ENCODE measurements at regions not wholly inside any gene's neighbourhood (a gene's known extent, or its start where the extent isn't known, plus 50 kb on each side); places are given as distances from the start of the nearest gene placed in this dataset.

DNA sequence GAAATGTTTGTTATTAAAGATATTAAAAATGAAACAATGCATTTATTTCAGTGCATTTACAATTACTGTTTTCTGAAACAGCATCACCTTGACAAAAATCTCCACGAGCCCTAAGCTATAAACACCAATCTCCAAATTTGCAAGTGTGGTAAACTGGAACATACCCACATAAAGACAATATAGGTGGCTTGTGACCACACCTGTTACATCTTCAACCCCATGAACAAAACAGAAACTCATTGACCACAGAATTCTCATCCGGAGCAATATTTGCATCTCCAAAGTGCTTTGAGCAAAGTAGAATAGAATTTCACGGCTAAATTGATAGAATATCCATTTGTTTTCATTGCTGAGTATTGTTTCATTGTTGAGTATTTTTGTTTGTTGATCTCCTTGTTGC, 375.2 kb upstream of the FLRT2 start:
- TF ChIP-seq CREB1 (CRISPR knock-in tag; IDR thresholded peaks at IDR 0.05; ENCODE audit: low read depth) (no peak), POLR2AphosphoS5 (IDR thresholded peaks at IDR 0.05; ENCODE audit: low read depth) (no peak), EZH2 (IDR thresholded peaks at IDR 0.05; ENCODE audit: low read depth, unreplicated experiment) (no peak), EZH2phosphoT487 (IDR thresholded peaks at IDR 0.05; ENCODE audit: unreplicated experiment) (no peak), NANOG (IDR thresholded peaks at IDR 0.05; ENCODE audit: borderline replicate concordance) (no peak), JUNB (IDR thresholded peaks at IDR 0.05; ENCODE audit: unreplicated experiment) (no peak), ZNF114 (CRISPR knock-in tag; IDR thresholded peaks at IDR 0.05) (no peak), STAT1 (IDR thresholded peaks at IDR 0.05; ENCODE audit: unreplicated experiment) (no peak), ZNF331 (CRISPR knock-in tag; IDR thresholded peaks at IDR 0.05; ENCODE audit: low read depth) (no peak)
- TF ChIP-seq, protein P1, sequence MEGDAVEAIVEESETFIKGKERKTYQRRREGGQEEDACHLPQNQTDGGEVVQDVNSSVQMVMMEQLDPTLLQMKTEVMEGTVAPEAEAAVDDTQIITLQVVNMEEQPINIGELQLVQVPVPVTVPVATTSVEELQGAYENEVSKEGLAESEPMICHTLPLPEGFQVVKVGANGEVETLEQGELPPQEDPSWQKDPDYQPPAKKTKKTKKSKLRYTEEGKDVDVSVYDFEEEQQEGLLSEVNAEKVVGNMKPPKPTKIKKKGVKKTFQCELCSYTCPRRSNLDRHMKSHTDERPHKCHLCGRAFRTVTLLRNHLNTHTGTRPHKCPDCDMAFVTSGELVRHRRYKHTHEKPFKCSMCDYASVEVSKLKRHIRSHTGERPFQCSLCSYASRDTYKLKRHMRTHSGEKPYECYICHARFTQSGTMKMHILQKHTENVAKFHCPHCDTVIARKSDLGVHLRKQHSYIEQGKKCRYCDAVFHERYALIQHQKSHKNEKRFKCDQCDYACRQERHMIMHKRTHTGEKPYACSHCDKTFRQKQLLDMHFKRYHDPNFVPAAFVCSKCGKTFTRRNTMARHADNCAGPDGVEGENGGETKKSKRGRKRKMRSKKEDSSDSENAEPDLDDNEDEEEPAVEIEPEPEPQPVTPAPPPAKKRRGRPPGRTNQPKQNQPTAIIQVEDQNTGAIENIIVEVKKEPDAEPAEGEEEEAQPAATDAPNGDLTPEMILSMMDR (conservative IDR thresholded peaks at IDR 0.05; ENCODE audit: low read depth in 2 of 2) = no peak
- TF ChIP-seq, protein P2, sequence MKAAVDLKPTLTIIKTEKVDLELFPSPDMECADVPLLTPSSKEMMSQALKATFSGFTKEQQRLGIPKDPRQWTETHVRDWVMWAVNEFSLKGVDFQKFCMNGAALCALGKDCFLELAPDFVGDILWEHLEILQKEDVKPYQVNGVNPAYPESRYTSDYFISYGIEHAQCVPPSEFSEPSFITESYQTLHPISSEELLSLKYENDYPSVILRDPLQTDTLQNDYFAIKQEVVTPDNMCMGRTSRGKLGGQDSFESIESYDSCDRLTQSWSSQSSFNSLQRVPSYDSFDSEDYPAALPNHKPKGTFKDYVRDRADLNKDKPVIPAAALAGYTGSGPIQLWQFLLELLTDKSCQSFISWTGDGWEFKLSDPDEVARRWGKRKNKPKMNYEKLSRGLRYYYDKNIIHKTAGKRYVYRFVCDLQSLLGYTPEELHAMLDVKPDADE (IDR thresholded peaks at IDR 0.05) = no peak
- TF ChIP-seq, protein P3, sequence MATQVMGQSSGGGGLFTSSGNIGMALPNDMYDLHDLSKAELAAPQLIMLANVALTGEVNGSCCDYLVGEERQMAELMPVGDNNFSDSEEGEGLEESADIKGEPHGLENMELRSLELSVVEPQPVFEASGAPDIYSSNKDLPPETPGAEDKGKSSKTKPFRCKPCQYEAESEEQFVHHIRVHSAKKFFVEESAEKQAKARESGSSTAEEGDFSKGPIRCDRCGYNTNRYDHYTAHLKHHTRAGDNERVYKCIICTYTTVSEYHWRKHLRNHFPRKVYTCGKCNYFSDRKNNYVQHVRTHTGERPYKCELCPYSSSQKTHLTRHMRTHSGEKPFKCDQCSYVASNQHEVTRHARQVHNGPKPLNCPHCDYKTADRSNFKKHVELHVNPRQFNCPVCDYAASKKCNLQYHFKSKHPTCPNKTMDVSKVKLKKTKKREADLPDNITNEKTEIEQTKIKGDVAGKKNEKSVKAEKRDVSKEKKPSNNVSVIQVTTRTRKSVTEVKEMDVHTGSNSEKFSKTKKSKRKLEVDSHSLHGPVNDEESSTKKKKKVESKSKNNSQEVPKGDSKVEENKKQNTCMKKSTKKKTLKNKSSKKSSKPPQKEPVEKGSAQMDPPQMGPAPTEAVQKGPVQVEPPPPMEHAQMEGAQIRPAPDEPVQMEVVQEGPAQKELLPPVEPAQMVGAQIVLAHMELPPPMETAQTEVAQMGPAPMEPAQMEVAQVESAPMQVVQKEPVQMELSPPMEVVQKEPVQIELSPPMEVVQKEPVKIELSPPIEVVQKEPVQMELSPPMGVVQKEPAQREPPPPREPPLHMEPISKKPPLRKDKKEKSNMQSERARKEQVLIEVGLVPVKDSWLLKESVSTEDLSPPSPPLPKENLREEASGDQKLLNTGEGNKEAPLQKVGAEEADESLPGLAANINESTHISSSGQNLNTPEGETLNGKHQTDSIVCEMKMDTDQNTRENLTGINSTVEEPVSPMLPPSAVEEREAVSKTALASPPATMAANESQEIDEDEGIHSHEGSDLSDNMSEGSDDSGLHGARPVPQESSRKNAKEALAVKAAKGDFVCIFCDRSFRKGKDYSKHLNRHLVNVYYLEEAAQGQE (IDR thresholded peaks at IDR 0.05; ENCODE audit: unreplicated experiment) = no peak
- TF ChIP-seq, protein P4, sequence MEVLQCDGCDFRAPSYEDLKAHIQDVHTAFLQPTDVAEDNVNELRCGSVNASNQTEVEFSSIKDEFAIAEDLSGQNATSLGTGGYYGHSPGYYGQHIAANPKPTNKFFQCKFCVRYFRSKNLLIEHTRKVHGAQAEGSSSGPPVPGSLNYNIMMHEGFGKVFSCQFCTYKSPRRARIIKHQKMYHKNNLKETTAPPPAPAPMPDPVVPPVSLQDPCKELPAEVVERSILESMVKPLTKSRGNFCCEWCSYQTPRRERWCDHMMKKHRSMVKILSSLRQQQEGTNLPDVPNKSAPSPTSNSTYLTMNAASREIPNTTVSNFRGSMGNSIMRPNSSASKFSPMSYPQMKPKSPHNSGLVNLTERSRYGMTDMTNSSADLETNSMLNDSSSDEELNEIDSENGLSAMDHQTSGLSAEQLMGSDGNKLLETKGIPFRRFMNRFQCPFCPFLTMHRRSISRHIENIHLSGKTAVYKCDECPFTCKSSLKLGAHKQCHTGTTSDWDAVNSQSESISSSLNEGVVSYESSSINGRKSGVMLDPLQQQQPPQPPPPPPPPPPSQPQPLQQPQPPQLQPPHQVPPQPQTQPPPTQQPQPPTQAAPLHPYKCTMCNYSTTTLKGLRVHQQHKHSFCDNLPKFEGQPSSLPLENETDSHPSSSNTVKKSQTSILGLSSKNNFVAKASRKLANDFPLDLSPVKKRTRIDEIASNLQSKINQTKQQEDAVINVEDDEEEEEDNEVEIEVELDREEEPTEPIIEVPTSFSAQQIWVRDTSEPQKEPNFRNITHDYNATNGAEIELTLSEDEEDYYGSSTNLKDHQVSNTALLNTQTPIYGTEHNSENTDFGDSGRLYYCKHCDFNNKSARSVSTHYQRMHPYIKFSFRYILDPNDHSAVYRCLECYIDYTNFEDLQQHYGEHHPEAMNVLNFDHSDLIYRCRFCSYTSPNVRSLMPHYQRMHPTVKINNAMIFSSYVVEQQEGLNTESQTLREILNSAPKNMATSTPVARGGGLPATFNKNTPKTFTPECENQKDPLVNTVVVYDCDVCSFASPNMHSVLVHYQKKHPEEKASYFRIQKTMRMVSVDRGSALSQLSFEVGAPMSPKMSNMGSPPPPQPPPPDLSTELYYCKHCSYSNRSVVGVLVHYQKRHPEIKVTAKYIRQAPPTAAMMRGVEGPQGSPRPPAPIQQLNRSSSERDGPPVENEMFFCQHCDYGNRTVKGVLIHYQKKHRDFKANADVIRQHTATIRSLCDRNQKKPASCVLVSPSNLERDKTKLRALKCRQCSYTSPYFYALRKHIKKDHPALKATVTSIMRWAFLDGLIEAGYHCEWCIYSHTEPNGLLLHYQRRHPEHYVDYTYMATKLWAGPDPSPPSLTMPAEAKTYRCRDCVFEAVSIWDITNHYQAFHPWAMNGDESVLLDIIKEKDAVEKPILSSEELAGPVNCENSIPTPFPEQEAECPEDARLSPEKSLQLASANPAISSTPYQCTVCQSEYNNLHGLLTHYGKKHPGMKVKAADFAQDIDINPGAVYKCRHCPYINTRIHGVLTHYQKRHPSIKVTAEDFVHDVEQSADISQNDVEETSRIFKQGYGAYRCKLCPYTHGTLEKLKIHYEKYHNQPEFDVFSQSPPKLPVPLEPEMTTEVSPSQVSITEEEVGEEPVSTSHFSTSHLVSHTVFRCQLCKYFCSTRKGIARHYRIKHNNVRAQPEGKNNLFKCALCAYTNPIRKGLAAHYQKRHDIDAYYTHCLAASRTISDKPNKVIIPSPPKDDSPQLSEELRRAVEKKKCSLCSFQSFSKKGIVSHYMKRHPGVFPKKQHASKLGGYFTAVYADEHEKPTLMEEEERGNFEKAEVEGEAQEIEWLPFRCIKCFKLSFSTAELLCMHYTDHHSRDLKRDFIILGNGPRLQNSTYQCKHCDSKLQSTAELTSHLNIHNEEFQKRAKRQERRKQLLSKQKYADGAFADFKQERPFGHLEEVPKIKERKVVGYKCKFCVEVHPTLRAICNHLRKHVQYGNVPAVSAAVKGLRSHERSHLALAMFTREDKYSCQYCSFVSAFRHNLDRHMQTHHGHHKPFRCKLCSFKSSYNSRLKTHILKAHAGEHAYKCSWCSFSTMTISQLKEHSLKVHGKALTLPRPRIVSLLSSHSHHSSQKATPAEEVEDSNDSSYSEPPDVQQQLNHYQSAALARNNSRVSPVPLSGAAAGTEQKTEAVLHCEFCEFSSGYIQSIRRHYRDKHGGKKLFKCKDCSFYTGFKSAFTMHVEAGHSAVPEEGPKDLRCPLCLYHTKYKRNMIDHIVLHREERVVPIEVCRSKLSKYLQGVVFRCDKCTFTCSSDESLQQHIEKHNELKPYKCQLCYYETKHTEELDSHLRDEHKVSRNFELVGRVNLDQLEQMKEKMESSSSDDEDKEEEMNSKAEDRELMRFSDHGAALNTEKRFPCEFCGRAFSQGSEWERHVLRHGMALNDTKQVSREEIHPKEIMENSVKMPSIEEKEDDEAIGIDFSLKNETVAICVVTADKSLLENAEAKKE (CRISPR knock-in tag; IDR thresholded peaks at IDR 0.05) = no peak

Data from GM23338 (cell line).